A673 (cell line): ENCODE measurements at regions not wholly inside any gene's neighbourhood (a gene's known extent, or its start where the extent isn't known, plus 50 kb on each side); places are given as distances from the start of the nearest gene placed in this dataset.

ENCODE experiments used
- BruUV-seq: library from RNA; stranded (reverse); fragments of 400-500 nt; replicated peaks from 2 replicates; lab custom pipeline; 2021; lab: Mats Ljungman, UMichigan
- CTCF ChIA-PET: fragments of 300-600 bp; sonication (Branson Sonifier 250); formaldehyde crosslinking; loops from one replicate; lab custom pipeline; 2022; ENCODE audit warnings: antibody characterized with exemption; lab: Charles Lee
- POLR2A ChIA-PET: fragments of 300-600 bp; sonication (Branson Sonifier 250); formaldehyde crosslinking; loops from one replicate; lab custom pipeline; 2022; ENCODE audit warnings: antibody characterized with exemption; ENCODE audit not compliant: low non-redundant PET; lab: Charles Lee
- DNase-seq: peaks from one replicate; pipeline ENCODE4 v3.0.0-alpha.2; 2015; ENCODE audit warnings: low spot score
- H3K27ac ChIP-seq: fragments of 200-600 bp; sonication (generic); 2 replicates; pipeline ENCODE4 v1.5.1; 2016; ENCODE audit warnings: mixed run types, low read depth, mild to moderate bottlenecking, mixed read lengths, antibody characterized with exemption, low read length; ENCODE audit not compliant: poor library complexity, severe bottlenecking
- H3K27me3 ChIP-seq: fragments of 200-600 bp; sonication (generic); replicated peaks from 2 replicates; pipeline ENCODE4 v1.6.1; 2017; ENCODE audit warnings: mixed run types, low read depth, mild to moderate bottlenecking, mixed read lengths, antibody characterized with exemption, low read length; ENCODE audit not compliant: insufficient read depth, poor library complexity
- H3K36me3 ChIP-seq: fragments of 200-600 bp; sonication (generic); 2 replicates; pipeline ENCODE4 v1.6.1; 2016; ENCODE audit warnings: mixed run types, mild to moderate bottlenecking, mixed read lengths, antibody characterized with exemption, low read length; ENCODE audit not compliant: insufficient read depth, poor library complexity, severe bottlenecking
- H3K4me1 ChIP-seq: fragments of 200-600 bp; sonication (generic); 2 replicates; pipeline ENCODE4 v1.6.1; 2017; ENCODE audit warnings: mixed run types, mild to moderate bottlenecking, mixed read lengths, antibody characterized with exemption, low read length; ENCODE audit not compliant: insufficient read depth, poor library complexity, severe bottlenecking
- H3K4me3 ChIP-seq: fragments of 200-600 bp; sonication (generic); 2 replicates; pipeline ENCODE4 v1.5.1; 2016; ENCODE audit warnings: low read depth, mixed run types, mild to moderate bottlenecking, mixed read lengths, low read length; ENCODE audit not compliant: poor library complexity, severe bottlenecking
- H3K9me3 ChIP-seq: fragments of 200-600 bp; sonication (generic); 2 replicates; pipeline ENCODE4 v1.6.1; 2016; ENCODE audit warnings: mixed run types, low read depth, mild to moderate bottlenecking, mixed read lengths, antibody characterized with exemption, low read length; ENCODE audit not compliant: poor library complexity, severe bottlenecking
- EZH2 ChIP-seq: fragments of 200-600 bp; sonication (generic); IDR thresholded peaks from 2 replicates; pipeline ENCODE4 v1.6.1; 2017; ENCODE audit warnings: borderline replicate concordance, low read depth, mild to moderate bottlenecking, mixed read lengths, antibody characterized with exemption, low read length; ENCODE audit not compliant: poor library complexity, severe bottlenecking
- intact Hi-C: fragments of 100-400 bp; cut with micrococcal nuclease; formaldehyde crosslinking; loops from one replicate; pipeline ENCODE4 v1.10.0; 2022; ENCODE audit not compliant: unreplicated experiment
- TF ChIP-seq, protein P1 (sequence below): fragments of 300-800, 200-600 bp; sonication (generic); conservative IDR thresholded peaks from 2 replicates; pipeline ENCODE4 v1.5.1; 2017; ENCODE audit warnings: low read depth, mild to moderate bottlenecking, antibody characterized with exemption, low read length, moderate library complexity, mixed read lengths

- Histone ChIP-seq H3K9me3 (no peaks in the 10 kb centered on the region), H3K4me1 (no peaks in the 10 kb centered on the region), H3K27me3 (peaks cover 7% of the 10 kb centered on the region), H3K36me3 (no peaks in the 10 kb centered on the region), H3K27ac (no peak overlapping the region), H3K4me3 (no peak overlapping the region)
- intact Hi-C loops, result no loop called here
- no TSS peak for BruUV-seq
- CTCF ChIA-PET, result no interaction called here
- TF ChIP-seq, protein P1, sequence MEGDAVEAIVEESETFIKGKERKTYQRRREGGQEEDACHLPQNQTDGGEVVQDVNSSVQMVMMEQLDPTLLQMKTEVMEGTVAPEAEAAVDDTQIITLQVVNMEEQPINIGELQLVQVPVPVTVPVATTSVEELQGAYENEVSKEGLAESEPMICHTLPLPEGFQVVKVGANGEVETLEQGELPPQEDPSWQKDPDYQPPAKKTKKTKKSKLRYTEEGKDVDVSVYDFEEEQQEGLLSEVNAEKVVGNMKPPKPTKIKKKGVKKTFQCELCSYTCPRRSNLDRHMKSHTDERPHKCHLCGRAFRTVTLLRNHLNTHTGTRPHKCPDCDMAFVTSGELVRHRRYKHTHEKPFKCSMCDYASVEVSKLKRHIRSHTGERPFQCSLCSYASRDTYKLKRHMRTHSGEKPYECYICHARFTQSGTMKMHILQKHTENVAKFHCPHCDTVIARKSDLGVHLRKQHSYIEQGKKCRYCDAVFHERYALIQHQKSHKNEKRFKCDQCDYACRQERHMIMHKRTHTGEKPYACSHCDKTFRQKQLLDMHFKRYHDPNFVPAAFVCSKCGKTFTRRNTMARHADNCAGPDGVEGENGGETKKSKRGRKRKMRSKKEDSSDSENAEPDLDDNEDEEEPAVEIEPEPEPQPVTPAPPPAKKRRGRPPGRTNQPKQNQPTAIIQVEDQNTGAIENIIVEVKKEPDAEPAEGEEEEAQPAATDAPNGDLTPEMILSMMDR, result no peak
- no peak for TF ChIP-seq EZH2
- POLR2A ChIA-PET, result no interaction called here
- no peak for DNase-seq
Measured at GRCh38 chr6:744666-745353, 51.9 kb upstream of the EXOC2 start.

DNA sequence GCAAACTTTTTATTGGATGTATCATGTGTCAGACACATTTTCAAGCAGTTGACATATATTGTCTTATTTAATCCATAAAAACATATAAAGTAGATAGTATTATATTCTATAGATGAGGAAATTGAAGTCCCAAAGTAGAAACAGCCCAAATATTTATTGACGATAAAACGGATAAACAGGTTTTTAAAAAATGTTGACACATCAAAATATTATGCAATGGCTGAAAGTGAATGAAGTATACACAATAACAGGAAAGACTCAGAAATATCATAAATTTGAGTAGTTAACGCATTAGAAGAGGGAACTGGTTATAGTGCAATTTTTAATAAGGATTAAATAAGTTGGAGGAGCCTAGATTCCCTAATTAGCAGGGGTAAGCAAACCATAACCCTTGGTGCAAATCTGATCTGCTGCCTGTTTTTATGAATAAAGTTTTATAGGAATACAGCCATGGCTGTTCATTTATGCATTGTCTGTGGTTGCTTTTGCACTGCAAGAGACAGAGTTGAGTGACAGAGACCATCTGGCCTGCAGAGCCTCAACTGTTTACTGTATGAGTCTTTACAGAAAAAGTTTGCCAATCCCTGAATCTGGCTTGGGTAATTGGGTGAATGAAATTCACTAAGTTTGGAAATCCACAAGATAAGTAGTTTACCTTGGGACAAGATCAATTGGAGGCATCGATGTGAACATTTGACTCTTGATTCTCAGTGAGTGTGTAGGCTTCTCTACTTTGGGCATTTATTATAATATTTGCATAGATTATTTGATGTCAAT, 50.6 kb upstream of the EXOC2 start:
- H3K9me3 ChIP-seq, result no peaks in the 10 kb centered on the region
- no peaks in the 10 kb centered on the region for H3K4me1 ChIP-seq
- no peak overlapping the region for H3K27ac ChIP-seq
- TF ChIP-seq, protein P1, result no peak
- TF ChIP-seq EZH2, result no peak
- no peaks in the 10 kb centered on the region for H3K36me3 ChIP-seq
- peaks cover 9% of the 10 kb centered on the region for H3K27me3 ChIP-seq
- no peak overlapping the region for H3K4me3 ChIP-seq
- ChIA-PET POLR2A (no interaction called here), CTCF (no interaction called here)
- DNase-seq, result no peak
- intact Hi-C loops, result no loop called here
- BruUV-seq, result no TSS peak
